SU-DHL-6 (cell line): ENCODE measurements at regions not wholly inside any gene's neighbourhood (a gene's known extent, or its start where the extent isn't known, plus 50 kb on each side); places are given as distances from the start of the nearest gene placed in this dataset.

Source experiments
- H2AFZ ChIP-seq: fragments of 200-600 bp; sonication (generic); 2 replicates; pipeline ENCODE4 v1.6.1; 2014; ENCODE audit warnings: low read depth, mild to moderate bottlenecking, moderate library complexity, mixed read lengths, antibody characterized with exemption, low read length; ENCODE audit not compliant: severe bottlenecking
- H3F3A ChIP-seq: fragments of 200-600 bp; shearing (Covaris generic); 2 replicates; pipeline ENCODE4 v1.6.0; 2016; ENCODE audit warnings: antibody characterized with exemption, mild to moderate bottlenecking; ENCODE audit not compliant: insufficient read depth
- H3K27ac ChIP-seq: fragments of 200-600 bp; sonication (generic); 2 replicates; pipeline ENCODE4 v1.5.1; 2016; ENCODE audit warnings: low read depth, mild to moderate bottlenecking, low read length, moderate library complexity, mixed read lengths
- H3K27me3 ChIP-seq: fragments of 200-600 bp; sonication (generic), shearing (Covaris generic); 2 replicates; pipeline ENCODE4 v1.6.0; 2014; ENCODE audit warnings: mild to moderate bottlenecking, low read length
- H3K36me3 ChIP-seq: fragments of 200-600 bp; sonication (generic); 2 replicates; pipeline ENCODE4 v1.6.1; 2014; ENCODE audit warnings: mild to moderate bottlenecking, low read length, mixed read lengths
- H3K4me2 ChIP-seq: fragments of 300-600, 200-600 bp; shearing (Covaris generic), sonication (generic); 2 replicates; pipeline ENCODE4 v1.6.0; 2014; ENCODE audit warnings: low read length, low read depth, mild to moderate bottlenecking; ENCODE audit not compliant: poor library complexity, severe bottlenecking
- H3K4me3 ChIP-seq: fragments of 200-600 bp; sonication (generic); 2 replicates; pipeline ENCODE4 v1.5.1; 2014; ENCODE audit warnings: antibody characterized with exemption, low read length, mild to moderate bottlenecking, mixed read lengths; ENCODE audit not compliant: insufficient read depth, poor library complexity, severe bottlenecking
- H3K79me2 ChIP-seq: fragments of 200-600 bp; sonication (generic); 2 replicates; pipeline ENCODE4 v1.6.1; 2014; ENCODE audit warnings: mild to moderate bottlenecking, low read length, moderate library complexity; ENCODE audit not compliant: insufficient read depth
- H3K9ac ChIP-seq: fragments of 200-600 bp; sonication (generic); 2 replicates; pipeline ENCODE4 v1.7.0; 2014; ENCODE audit warnings: mild to moderate bottlenecking, low read length
- H3K9me2 ChIP-seq: fragments of 200-600 bp; sonication (generic); replicated peaks from 2 replicates; pipeline ENCODE4 v1.6.1; 2014; ENCODE audit warnings: low read length; ENCODE audit not compliant: insufficient read depth
- H3K9me3 ChIP-seq: fragments of 200-600 bp; sonication (generic); 2 replicates; pipeline ENCODE4 v1.6.1; 2014; ENCODE audit warnings: low read length, mixed read lengths; ENCODE audit not compliant: insufficient read depth
- H4K20me1 ChIP-seq: fragments of 200-600 bp; sonication (generic); 2 replicates; pipeline ENCODE4 v1.6.1; 2014; ENCODE audit warnings: low read depth, mild to moderate bottlenecking, antibody characterized with exemption, low read length, moderate library complexity, mixed read lengths
- CTCF ChIP-seq: fragments of 200-600 bp; sonication (generic); IDR thresholded peaks from one replicate; pipeline ENCODE4 v1.5.1; 2017; ENCODE audit warnings: antibody characterized with exemption, mild to moderate bottlenecking, low read length, moderate library complexity; ENCODE audit not compliant: insufficient read depth, poor library complexity, severe bottlenecking
- EZH2phosphoT487 ChIP-seq: fragments of 200-600 bp; sonication (generic), shearing (Covaris generic); conservative IDR thresholded peaks from 2 replicates; pipeline ENCODE4 v1.6.1; 2018; ENCODE audit warnings: mild to moderate bottlenecking, antibody characterized with exemption, low read length, moderate library complexity, mixed read lengths

- H3K4me3 ChIP-seq, result no peak overlapping the region
- no peaks in the 10 kb centered on the region for H3K9me2 ChIP-seq
- no peaks in the 10 kb centered on the region for H3K36me3 ChIP-seq
- H3K9ac ChIP-seq, result no peak overlapping the region
- no peaks in the 10 kb centered on the region for H3F3A ChIP-seq
- no peak overlapping the region for H3K4me2 ChIP-seq
- H3K9me3 ChIP-seq, result no peaks in the 10 kb centered on the region
- H2AFZ ChIP-seq, result no peak overlapping the region
- no peak overlapping the region for H3K27ac ChIP-seq
- no peaks in the 10 kb centered on the region for H3K27me3 ChIP-seq
- H3K79me2 ChIP-seq, result no peaks in the 10 kb centered on the region
- no peaks in the 10 kb centered on the region for H4K20me1 ChIP-seq
- TF ChIP-seq CTCF (no peak), EZH2phosphoT487 (no peak)
These were observed 302.6 kb downstream of the DRD1 start for GRCh38 chr5:175141421-175141820.

- Histone ChIP-seq H3K4me3 (no peak overlapping the region), H3K4me2 (no peak overlapping the region), H3K9ac (no peak overlapping the region), H3F3A (no peaks in the 10 kb centered on the region), H3K9me2 (no peaks in the 10 kb centered on the region), H4K20me1 (no peaks in the 10 kb centered on the region), H2AFZ (no peak overlapping the region), H3K27ac (no peak overlapping the region), H3K36me3 (no peaks in the 10 kb centered on the region), H3K79me2 (no peaks in the 10 kb centered on the region), H3K27me3 (no peaks in the 10 kb centered on the region), H3K9me3 (no peaks in the 10 kb centered on the region)
- TF ChIP-seq EZH2phosphoT487 (no peak), CTCF (no peak)
These were observed 310.8 kb downstream of the DRD1 start for GRCh38 chr5:175133185-175133584.

- no peaks in the 10 kb centered on the region for H3K9me2 ChIP-seq
- no peak overlapping the region for H2AFZ ChIP-seq
- no peak overlapping the region for H3K4me3 ChIP-seq
- TF ChIP-seq EZH2phosphoT487 (no peak), CTCF (no peak)
- H3K79me2 ChIP-seq, result no peaks in the 10 kb centered on the region
- H3K9ac ChIP-seq, result no peak overlapping the region
- no peaks in the 10 kb centered on the region for H3K9me3 ChIP-seq
- H3F3A ChIP-seq, result no peaks in the 10 kb centered on the region
- H3K27ac ChIP-seq, result no peak overlapping the region
- no peaks in the 10 kb centered on the region for H4K20me1 ChIP-seq
- no peaks in the 10 kb centered on the region for H3K27me3 ChIP-seq
- H3K36me3 ChIP-seq, result no peaks in the 10 kb centered on the region
- H3K4me2 ChIP-seq, result no peak overlapping the region
These were observed 312.6 kb downstream of the DRD1 start for GRCh38 chr5:175131432-175131831.
